SK-N-SH (cell line): ENCODE measurements at regions not wholly inside any gene's neighbourhood (a gene's known extent, or its start where the extent isn't known, plus 50 kb on each side); places are given as distances from the start of the nearest gene placed in this dataset.

Experiments used
- CTCF ChIA-PET: fragments of 300-600, 350-600 bp; formaldehyde crosslinking; extraction: SDS; loops from one replicate; lab custom pipeline; 2021; lab: Yijun Ruan, JAX
- POLR2A ChIA-PET: fragments of 350-600 bp; sonication (Branson Sonifier 250); formaldehyde crosslinking; extraction: SDS; loops from one replicate; lab custom pipeline; 2020; ENCODE audit warnings: antibody characterized with exemption, inconsistent platforms; lab: Yijun Ruan, JAX
- DNase-seq: peaks from one replicate; pipeline ENCODE4 v3.0.0; 2012
- H2AFZ ChIP-seq: fragments of 200-600 bp; sonication (generic); 2 replicates; pipeline ENCODE4 v1.8.1; 2016; ENCODE audit warnings: antibody characterized with exemption, mild to moderate bottlenecking, low read depth
- H3F3A ChIP-seq: fragments of 200-600 bp; sonication (generic); replicated peaks from 2 replicates; pipeline ENCODE3; 2016; ENCODE audit warnings: antibody characterized with exemption, mild to moderate bottlenecking; ENCODE audit not compliant: insufficient read depth
- H3K27ac ChIP-seq, 2 experiments: fragments of 200-500 bp in 1 of 2; fragments of 200-600 bp in 1 of 2; sonication (Bioruptor generic) in 1 of 2; sonication (generic), shearing (Covaris generic) in 1 of 2; 2 replicates each; pipeline versions ENCODE4 v1.5.1 to v1.6.1; 2014 to 2016; ENCODE audit warnings: low read depth in 2 of 2, inconsistent platforms in 1 of 2, low read length in 1 of 2, mild to moderate bottlenecking in 1 of 2, mixed read lengths in 1 of 2
- H3K27me3 ChIP-seq: fragments of 200-600 bp; sonication (generic), shearing (Covaris generic); 2 replicates; pipeline ENCODE4 v1.6.1; 2016; ENCODE audit warnings: mixed run types; ENCODE audit not compliant: insufficient read depth
- H3K36me3 ChIP-seq, 2 experiments: fragments of 200-500 bp in 1 of 2; fragments of 200-600 bp in 1 of 2; sonication (Bioruptor generic) in 1 of 2; sonication (generic) in 1 of 2; replicated peaks in 1 of 2; 2 replicates each; pipeline versions ENCODE3 to v1.5.1; 2014 to 2016; ENCODE audit warnings: low read length in 1 of 2, mild to moderate bottlenecking in 1 of 2; ENCODE audit not compliant: insufficient read depth in 2 of 2, control insufficient read depth in 1 of 2
- H3K4me1 ChIP-seq, 2 experiments: fragments of 200-500 bp in 1 of 2; fragments of 200-600 bp in 1 of 2; sonication (Bioruptor generic) in 1 of 2; sonication (generic), shearing (Covaris generic) in 1 of 2; 2 replicates each; pipeline versions ENCODE4 v1.5.1 to v1.6.1; 2014 to 2016; ENCODE audit warnings: low read depth in 1 of 2, low read length in 1 of 2, mixed run types in 1 of 2; ENCODE audit not compliant: insufficient read depth in 2 of 2, control insufficient read depth in 1 of 2
- H3K4me2 ChIP-seq: fragments of 200-600 bp; sonication (generic), shearing (Covaris generic); 2 replicates; pipeline ENCODE4 v1.6.1; 2017; ENCODE audit warnings: mixed run types
- H3K4me3 ChIP-seq, 2 experiments: fragments of 200-500 bp in 1 of 2; fragments of 200-600 bp in 1 of 2; sonication (Bioruptor generic) in 1 of 2; sonication (generic), shearing (Covaris generic) in 1 of 2; 2 replicates each; pipeline versions ENCODE4 v1.5.1 to v1.8.1; 2014 to 2016; ENCODE audit warnings: low read depth in 2 of 2, inconsistent platforms in 1 of 2, low read length in 1 of 2, mild to moderate bottlenecking in 1 of 2, mixed read lengths in 1 of 2, moderate library complexity in 1 of 2
- H3K79me2 ChIP-seq: fragments of 200-600 bp; sonication (generic); 2 replicates; pipeline ENCODE4 v1.8.1; 2017; ENCODE audit warnings: mild to moderate bottlenecking; ENCODE audit not compliant: insufficient read depth
- H3K9ac ChIP-seq: fragments of 200-600 bp; sonication (generic); 2 replicates; pipeline ENCODE4 v1.6.1; 2017; ENCODE audit warnings: mixed run types
- H3K9me2 ChIP-seq: fragments of 200-600 bp; sonication (generic); 2 replicates; pipeline ENCODE4 v1.6.1; 2017; ENCODE audit warnings: mixed run types
- H3K9me3 ChIP-seq: fragments of 200-600 bp; sonication (generic); 2 replicates; pipeline ENCODE4 v1.6.1; 2017; ENCODE audit warnings: mixed run types, mild to moderate bottlenecking, moderate library complexity
- H4K20me1 ChIP-seq: fragments of 200-600 bp; sonication (generic); 2 replicates; pipeline ENCODE4 v1.6.1; 2017; ENCODE audit warnings: mild to moderate bottlenecking, mixed run types; ENCODE audit not compliant: insufficient read depth
- ELF1 ChIP-seq: IDR thresholded peaks from 2 replicates; pipeline ENCODE4 v1.4.0; 2012
- EP300 ChIP-seq, 2 experiments: IDR thresholded peaks; 2 replicates each; pipeline versions ENCODE4 v1.4.0 to v1.6.1; 2012; ENCODE audit warnings: borderline replicate concordance in 1 of 2, low read depth in 1 of 2, low read length in 1 of 2
- FOSL2 ChIP-seq: IDR thresholded peaks from 2 replicates; pipeline ENCODE4 v1.4.0; 2012; ENCODE audit warnings: low read depth, mild to moderate bottlenecking, moderate library complexity, borderline replicate concordance
- MEF2A ChIP-seq: IDR thresholded peaks from 2 replicates; pipeline ENCODE4 v1.4.0; 2012; ENCODE audit warnings: low read depth, borderline replicate concordance
- NFIC ChIP-seq: IDR thresholded peaks from 2 replicates; pipeline ENCODE4 v1.4.0; 2012; ENCODE audit warnings: borderline replicate concordance
- NRF1 ChIP-seq: IDR thresholded peaks from 2 replicates; pipeline ENCODE4 v1.6.1; 2012; ENCODE audit warnings: low read depth, mild to moderate bottlenecking, low read length
- POLR2AphosphoS5 ChIP-seq: IDR thresholded peaks from 2 replicates; pipeline ENCODE4 v1.6.1; 2012; ENCODE audit warnings: low read depth, low read length
- RAD21 ChIP-seq: IDR thresholded peaks from 2 replicates; pipeline ENCODE4 v1.6.1; 2012; ENCODE audit warnings: mild to moderate bottlenecking, low read length
- SIN3A ChIP-seq: IDR thresholded peaks from 2 replicates; pipeline ENCODE4 v1.6.1; 2012; ENCODE audit warnings: low read depth, mild to moderate bottlenecking, low read length, moderate library complexity, borderline replicate concordance
- TCF12 ChIP-seq: IDR thresholded peaks from 2 replicates; pipeline ENCODE4 v1.4.0; 2012
- TEAD4 ChIP-seq: IDR thresholded peaks from 2 replicates; pipeline ENCODE4 v1.4.0; 2012; ENCODE audit warnings: mild to moderate bottlenecking, borderline replicate concordance; ENCODE audit not compliant: insufficient read depth
- YY1 ChIP-seq: IDR thresholded peaks from 2 replicates; pipeline ENCODE4 v1.4.0; 2012; ENCODE audit warnings: low read depth, mild to moderate bottlenecking
- WGBS: methylation state at CpG from one replicate; pipeline ENCODE4 v1.1.6; 2017; ENCODE audit warnings: low lambda C conversion rate; 5-methylcytosine and 5-hydroxymethylcytosine counted together
- TF ChIP-seq, protein P1 (sequence below): fragments of 150-350 bp; IDR thresholded peaks from 2 replicates; pipeline ENCODE4 v1.6.1; 2016; ENCODE audit warnings: mild to moderate bottlenecking, low read depth, low read length
- TF ChIP-seq, protein P2 (sequence below): IDR thresholded peaks from 2 replicates; pipeline ENCODE4; 2012
- TF ChIP-seq, protein P3 (sequence below): fragments of 150-350 bp; IDR thresholded peaks from 2 replicates; pipeline ENCODE4 v1.6.1; 2017; ENCODE audit warnings: antibody characterized with exemption, low read length, low read depth, borderline replicate concordance
- TF ChIP-seq, protein P4 (sequence below): IDR thresholded peaks from 2 replicates; pipeline ENCODE4 v1.4.0; 2012; ENCODE audit warnings: low read depth, borderline replicate concordance
- TF ChIP-seq, protein P5 (sequence below): IDR thresholded peaks from 2 replicates; pipeline ENCODE4 v1.6.1; 2012; ENCODE audit warnings: mild to moderate bottlenecking, low read depth, low read length, moderate library complexity
- TF ChIP-seq, protein P6 (sequence below): fragments of 200-600 bp; sonication (generic); IDR thresholded peaks from 2 replicates; pipeline ENCODE4 v1.6.1; 2017; ENCODE audit warnings: antibody characterized with exemption, mild to moderate bottlenecking, moderate library complexity

DNA sequence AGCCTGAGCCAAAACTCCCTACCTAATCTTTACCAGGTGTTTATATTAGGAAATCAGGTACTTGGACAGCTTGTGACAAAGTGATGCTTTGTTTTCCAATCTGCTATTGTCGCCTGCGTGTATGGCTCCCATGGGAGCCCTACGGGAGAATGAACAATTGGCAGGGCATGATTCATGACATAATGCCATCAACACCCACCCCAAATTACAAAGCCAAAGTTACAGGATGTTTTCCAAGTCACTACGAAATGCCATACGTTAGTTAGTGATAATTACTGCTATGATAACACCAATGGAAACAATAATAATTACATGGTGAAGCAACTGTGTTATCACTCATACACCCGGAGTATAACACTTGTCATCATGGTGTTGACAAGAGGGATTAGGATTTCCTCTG lies 226.4 kb downstream of the FAM181B start:
- no peaks in the 10 kb centered on the region for H3K9me2 ChIP-seq
- WGBS = 6% methylated on average over 6 of the region's 6 CpGs
- ChIA-PET CTCF (interaction anchor here (1.0 kb wide), 1 partner anchor 12 kb away, joined by 3 read pairs; no protein-coding TSS in a partner anchor), POLR2A (no interaction called here)
- no peaks in the 10 kb centered on the region for H3K27me3 ChIP-seq
- DNase-seq = no peak
- H3K4me3 ChIP-seq = no peak overlapping the region
- no peaks in the 10 kb centered on the region for H4K20me1 ChIP-seq
- no peak overlapping the region for H3K4me2 ChIP-seq
- no peaks in the 10 kb centered on the region for H3K4me1 ChIP-seq
- TF ChIP-seq, protein P1, sequence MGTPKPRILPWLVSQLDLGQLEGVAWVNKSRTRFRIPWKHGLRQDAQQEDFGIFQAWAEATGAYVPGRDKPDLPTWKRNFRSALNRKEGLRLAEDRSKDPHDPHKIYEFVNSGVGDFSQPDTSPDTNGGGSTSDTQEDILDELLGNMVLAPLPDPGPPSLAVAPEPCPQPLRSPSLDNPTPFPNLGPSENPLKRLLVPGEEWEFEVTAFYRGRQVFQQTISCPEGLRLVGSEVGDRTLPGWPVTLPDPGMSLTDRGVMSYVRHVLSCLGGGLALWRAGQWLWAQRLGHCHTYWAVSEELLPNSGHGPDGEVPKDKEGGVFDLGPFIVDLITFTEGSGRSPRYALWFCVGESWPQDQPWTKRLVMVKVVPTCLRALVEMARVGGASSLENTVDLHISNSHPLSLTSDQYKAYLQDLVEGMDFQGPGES = no peak
- TF ChIP-seq TEAD4 (no peak), YY1 (no peak)
- TF ChIP-seq, protein P2, sequence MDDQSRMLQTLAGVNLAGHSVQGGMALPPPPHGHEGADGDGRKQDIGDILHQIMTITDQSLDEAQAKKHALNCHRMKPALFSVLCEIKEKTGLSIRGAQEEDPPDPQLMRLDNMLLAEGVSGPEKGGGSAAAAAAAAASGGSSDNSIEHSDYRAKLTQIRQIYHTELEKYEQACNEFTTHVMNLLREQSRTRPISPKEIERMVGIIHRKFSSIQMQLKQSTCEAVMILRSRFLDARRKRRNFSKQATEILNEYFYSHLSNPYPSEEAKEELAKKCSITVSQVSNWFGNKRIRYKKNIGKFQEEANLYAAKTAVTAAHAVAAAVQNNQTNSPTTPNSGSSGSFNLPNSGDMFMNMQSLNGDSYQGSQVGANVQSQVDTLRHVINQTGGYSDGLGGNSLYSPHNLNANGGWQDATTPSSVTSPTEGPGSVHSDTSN = no peak
- TF ChIP-seq, protein P3, sequence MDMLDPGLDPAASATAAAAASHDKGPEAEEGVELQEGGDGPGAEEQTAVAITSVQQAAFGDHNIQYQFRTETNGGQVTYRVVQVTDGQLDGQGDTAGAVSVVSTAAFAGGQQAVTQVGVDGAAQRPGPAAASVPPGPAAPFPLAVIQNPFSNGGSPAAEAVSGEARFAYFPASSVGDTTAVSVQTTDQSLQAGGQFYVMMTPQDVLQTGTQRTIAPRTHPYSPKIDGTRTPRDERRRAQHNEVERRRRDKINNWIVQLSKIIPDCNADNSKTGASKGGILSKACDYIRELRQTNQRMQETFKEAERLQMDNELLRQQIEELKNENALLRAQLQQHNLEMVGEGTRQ = no peak
- no peak overlapping the region for H3K9ac ChIP-seq
- H3K36me3 ChIP-seq = no peaks in the 10 kb centered on the region
- H2AFZ ChIP-seq = no peak overlapping the region
- no peaks in the 10 kb centered on the region for H3F3A ChIP-seq
- H3K27ac ChIP-seq = no peak overlapping the region
- no peaks in the 10 kb centered on the region for H3K9me3 ChIP-seq
- H3K79me2 ChIP-seq = no peaks in the 10 kb centered on the region

DNA sequence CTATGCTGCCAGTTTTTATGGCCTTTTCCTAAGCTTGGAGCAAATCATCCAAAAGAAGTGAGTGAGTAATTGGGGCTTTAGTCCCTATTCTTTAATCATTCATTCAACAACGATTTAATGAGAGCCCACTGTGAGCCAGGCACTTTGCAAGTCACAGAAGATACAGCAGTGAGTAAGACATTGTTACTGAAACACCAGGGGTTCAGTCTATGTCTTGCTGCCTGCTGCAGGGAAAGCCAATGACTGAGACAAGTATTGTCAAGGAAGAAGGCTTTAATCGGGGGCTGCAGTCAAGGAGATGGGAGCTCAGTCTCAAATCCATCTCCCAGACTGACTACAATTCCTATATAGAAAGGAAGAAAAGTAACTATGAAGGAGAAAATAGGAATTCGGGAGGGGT lies 228.3 kb downstream of the FAM181B start:
- H3K4me2 ChIP-seq = no peak overlapping the region
- H4K20me1 ChIP-seq = no peaks in the 10 kb centered on the region
- no peak overlapping the region for H3K27ac ChIP-seq
- H3F3A ChIP-seq = no peaks in the 10 kb centered on the region
- H3K4me1 ChIP-seq = no peaks in the 10 kb centered on the region
- DNase-seq = no peak
- whole genome bisulfite sequencing = 2% methylated on average over 3 of the region's 3 CpGs
- no peaks in the 10 kb centered on the region for H3K27me3 ChIP-seq
- H3K9me2 ChIP-seq = no peaks in the 10 kb centered on the region
- H3K9me3 ChIP-seq = no peaks in the 10 kb centered on the region
- no peaks in the 10 kb centered on the region for H3K79me2 ChIP-seq
- no peak overlapping the region for H2AFZ ChIP-seq
- H3K9ac ChIP-seq = no peak overlapping the region
- CTCF ChIA-PET = interaction anchor here (0.9 to 1.8 kb wide), 2 partner anchors 10 to 190 kb away, joined by 3 to 4 read pairs; no protein-coding TSS in a partner anchor
- POLR2A ChIA-PET = no interaction called here
- no peak overlapping the region for H3K4me3 ChIP-seq
- no peaks in the 10 kb centered on the region for H3K36me3 ChIP-seq
- TF ChIP-seq POLR2AphosphoS5 (no peak), SIN3A (no peak), EP300 (IDR thresholded peaks at IDR 0.05; ENCODE audit: borderline replicate concordance in 1 of 2, low read depth in 1 of 2, low read length in 1 of 2) (no peak), ELF1 (no peak), RAD21 (no peak), TCF12 (no peak), NFIC (no peak), FOSL2 (no peak), MEF2A (no peak), NRF1 (no peak)
- TF ChIP-seq, protein P4, sequence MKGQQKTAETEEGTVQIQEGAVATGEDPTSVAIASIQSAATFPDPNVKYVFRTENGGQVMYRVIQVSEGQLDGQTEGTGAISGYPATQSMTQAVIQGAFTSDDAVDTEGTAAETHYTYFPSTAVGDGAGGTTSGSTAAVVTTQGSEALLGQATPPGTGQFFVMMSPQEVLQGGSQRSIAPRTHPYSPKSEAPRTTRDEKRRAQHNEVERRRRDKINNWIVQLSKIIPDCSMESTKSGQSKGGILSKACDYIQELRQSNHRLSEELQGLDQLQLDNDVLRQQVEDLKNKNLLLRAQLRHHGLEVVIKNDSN = no peak
- TF ChIP-seq, protein P5, sequence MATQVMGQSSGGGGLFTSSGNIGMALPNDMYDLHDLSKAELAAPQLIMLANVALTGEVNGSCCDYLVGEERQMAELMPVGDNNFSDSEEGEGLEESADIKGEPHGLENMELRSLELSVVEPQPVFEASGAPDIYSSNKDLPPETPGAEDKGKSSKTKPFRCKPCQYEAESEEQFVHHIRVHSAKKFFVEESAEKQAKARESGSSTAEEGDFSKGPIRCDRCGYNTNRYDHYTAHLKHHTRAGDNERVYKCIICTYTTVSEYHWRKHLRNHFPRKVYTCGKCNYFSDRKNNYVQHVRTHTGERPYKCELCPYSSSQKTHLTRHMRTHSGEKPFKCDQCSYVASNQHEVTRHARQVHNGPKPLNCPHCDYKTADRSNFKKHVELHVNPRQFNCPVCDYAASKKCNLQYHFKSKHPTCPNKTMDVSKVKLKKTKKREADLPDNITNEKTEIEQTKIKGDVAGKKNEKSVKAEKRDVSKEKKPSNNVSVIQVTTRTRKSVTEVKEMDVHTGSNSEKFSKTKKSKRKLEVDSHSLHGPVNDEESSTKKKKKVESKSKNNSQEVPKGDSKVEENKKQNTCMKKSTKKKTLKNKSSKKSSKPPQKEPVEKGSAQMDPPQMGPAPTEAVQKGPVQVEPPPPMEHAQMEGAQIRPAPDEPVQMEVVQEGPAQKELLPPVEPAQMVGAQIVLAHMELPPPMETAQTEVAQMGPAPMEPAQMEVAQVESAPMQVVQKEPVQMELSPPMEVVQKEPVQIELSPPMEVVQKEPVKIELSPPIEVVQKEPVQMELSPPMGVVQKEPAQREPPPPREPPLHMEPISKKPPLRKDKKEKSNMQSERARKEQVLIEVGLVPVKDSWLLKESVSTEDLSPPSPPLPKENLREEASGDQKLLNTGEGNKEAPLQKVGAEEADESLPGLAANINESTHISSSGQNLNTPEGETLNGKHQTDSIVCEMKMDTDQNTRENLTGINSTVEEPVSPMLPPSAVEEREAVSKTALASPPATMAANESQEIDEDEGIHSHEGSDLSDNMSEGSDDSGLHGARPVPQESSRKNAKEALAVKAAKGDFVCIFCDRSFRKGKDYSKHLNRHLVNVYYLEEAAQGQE = no peak
- TF ChIP-seq, protein P6, sequence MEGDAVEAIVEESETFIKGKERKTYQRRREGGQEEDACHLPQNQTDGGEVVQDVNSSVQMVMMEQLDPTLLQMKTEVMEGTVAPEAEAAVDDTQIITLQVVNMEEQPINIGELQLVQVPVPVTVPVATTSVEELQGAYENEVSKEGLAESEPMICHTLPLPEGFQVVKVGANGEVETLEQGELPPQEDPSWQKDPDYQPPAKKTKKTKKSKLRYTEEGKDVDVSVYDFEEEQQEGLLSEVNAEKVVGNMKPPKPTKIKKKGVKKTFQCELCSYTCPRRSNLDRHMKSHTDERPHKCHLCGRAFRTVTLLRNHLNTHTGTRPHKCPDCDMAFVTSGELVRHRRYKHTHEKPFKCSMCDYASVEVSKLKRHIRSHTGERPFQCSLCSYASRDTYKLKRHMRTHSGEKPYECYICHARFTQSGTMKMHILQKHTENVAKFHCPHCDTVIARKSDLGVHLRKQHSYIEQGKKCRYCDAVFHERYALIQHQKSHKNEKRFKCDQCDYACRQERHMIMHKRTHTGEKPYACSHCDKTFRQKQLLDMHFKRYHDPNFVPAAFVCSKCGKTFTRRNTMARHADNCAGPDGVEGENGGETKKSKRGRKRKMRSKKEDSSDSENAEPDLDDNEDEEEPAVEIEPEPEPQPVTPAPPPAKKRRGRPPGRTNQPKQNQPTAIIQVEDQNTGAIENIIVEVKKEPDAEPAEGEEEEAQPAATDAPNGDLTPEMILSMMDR = no peak
- TF ChIP-seq, protein P3 = no peak
